KMS-11 (cell line): ENCODE measurements at regions not wholly inside any gene's neighbourhood (a gene's known extent, or its start where the extent isn't known, plus 50 kb on each side); places are given as distances from the start of the nearest gene placed in this dataset.
"Not testable (repeated sequence)": the region's sequence is repeated elsewhere in the genome, so short reads cannot be mapped to it uniquely, and the experiment has no call there.

Experiments used
- H2AFZ ChIP-seq: fragments of 200-600 bp; sonication (generic); 2 replicates; pipeline ENCODE4 v1.6.1; 2016; ENCODE audit warnings: antibody characterized with exemption, mixed run types, low read depth
- H3K27ac ChIP-seq: fragments of 200-600 bp; sonication (generic); 2 replicates; pipeline ENCODE4 v1.6.1; 2016; ENCODE audit warnings: mild to moderate bottlenecking, mixed run types
- H3K27me3 ChIP-seq: fragments of 200-600 bp; sonication (generic); 2 replicates; pipeline ENCODE4 v1.6.1; 2017; ENCODE audit warnings: mild to moderate bottlenecking, low read depth, mixed run types, moderate library complexity; ENCODE audit not compliant: insufficient read depth
- H3K36me3 ChIP-seq: fragments of 200-600 bp; sonication (generic); 2 replicates; pipeline ENCODE4 v1.6.1; 2017; ENCODE audit warnings: mild to moderate bottlenecking, mixed run types; ENCODE audit not compliant: insufficient read depth
- H3K4me1 ChIP-seq: fragments of 200-600 bp; sonication (generic); 2 replicates; pipeline ENCODE4 v1.6.1; 2016; ENCODE audit warnings: mild to moderate bottlenecking, low read depth, mixed run types; ENCODE audit not compliant: poor library complexity, severe bottlenecking
- H3K4me2 ChIP-seq: fragments of 200-600 bp; sonication (generic); 2 replicates; pipeline ENCODE4 v1.7.0; 2016; ENCODE audit warnings: mild to moderate bottlenecking, mixed run types
- H3K4me3 ChIP-seq: fragments of 200-600 bp; sonication (generic); IDR thresholded peaks from 2 replicates; pipeline ENCODE4 v1.6.1; 2017; ENCODE audit warnings: low read depth, low read length, mixed read lengths; ENCODE audit not compliant: insufficient read depth
- H3K79me2 ChIP-seq: fragments of 200-600 bp; sonication (generic); 2 replicates; pipeline ENCODE4 v1.6.1; 2016; ENCODE audit warnings: low read depth, mixed run types; ENCODE audit not compliant: insufficient read depth
- H3K9ac ChIP-seq: fragments of 200-600 bp; sonication (generic); 2 replicates; pipeline ENCODE4 v1.6.1; 2016; ENCODE audit warnings: mild to moderate bottlenecking, mixed run types
- H4K20me1 ChIP-seq: fragments of 200-600 bp; sonication (generic); 2 replicates; pipeline ENCODE4 v1.6.1; 2016; ENCODE audit warnings: mild to moderate bottlenecking, mixed run types; ENCODE audit not compliant: insufficient read depth
- TF ChIP-seq, protein P1 (sequence below): fragments of 200-600 bp; sonication (generic); conservative IDR thresholded peaks from 2 replicates; pipeline ENCODE4 v1.6.1; 2017; ENCODE audit warnings: low read depth, mild to moderate bottlenecking, antibody characterized with exemption, low read length, moderate library complexity, mixed read lengths

DNA sequence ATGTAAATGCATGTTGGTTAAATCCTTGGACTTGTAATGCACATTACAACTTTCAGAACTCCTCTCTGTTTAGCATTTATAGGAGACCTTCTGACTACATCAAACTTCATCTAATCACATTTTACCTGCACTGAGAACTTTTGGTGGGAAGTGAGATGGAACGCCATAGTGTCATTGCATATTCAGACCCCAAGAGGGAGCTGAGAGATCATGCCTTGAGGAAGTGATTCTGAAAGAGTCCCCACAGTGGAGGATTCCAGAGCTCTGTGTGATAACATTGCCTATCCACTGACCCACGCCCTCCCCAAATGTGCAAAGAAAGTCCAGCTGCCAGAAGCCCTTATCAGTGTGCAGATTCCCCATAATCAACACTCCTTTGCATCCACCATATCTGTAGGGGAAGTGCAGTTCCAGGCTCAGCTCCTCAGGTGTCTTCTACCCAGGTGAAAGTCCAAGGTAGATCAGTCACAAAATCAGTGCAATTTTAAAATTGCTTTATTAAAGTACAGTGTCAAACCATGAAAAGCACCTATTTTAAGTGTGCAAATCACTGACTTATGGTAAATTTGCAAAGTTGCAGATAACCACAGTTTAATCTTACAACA is 212.4 kb downstream of the RPIA start:
- H4K20me1 ChIP-seq, result no peaks in the 10 kb centered on the region
- no peaks in the 10 kb centered on the region for H3K27me3 ChIP-seq
- no peak overlapping the region for H3K27ac ChIP-seq
- TF ChIP-seq, protein P1, sequence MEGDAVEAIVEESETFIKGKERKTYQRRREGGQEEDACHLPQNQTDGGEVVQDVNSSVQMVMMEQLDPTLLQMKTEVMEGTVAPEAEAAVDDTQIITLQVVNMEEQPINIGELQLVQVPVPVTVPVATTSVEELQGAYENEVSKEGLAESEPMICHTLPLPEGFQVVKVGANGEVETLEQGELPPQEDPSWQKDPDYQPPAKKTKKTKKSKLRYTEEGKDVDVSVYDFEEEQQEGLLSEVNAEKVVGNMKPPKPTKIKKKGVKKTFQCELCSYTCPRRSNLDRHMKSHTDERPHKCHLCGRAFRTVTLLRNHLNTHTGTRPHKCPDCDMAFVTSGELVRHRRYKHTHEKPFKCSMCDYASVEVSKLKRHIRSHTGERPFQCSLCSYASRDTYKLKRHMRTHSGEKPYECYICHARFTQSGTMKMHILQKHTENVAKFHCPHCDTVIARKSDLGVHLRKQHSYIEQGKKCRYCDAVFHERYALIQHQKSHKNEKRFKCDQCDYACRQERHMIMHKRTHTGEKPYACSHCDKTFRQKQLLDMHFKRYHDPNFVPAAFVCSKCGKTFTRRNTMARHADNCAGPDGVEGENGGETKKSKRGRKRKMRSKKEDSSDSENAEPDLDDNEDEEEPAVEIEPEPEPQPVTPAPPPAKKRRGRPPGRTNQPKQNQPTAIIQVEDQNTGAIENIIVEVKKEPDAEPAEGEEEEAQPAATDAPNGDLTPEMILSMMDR, result no peak
- H2AFZ ChIP-seq, result no peak overlapping the region
- H3K4me3 ChIP-seq, result no peak overlapping the region
- H3K4me1 ChIP-seq, result no peaks in the 10 kb centered on the region
- H3K79me2 ChIP-seq, result no peaks in the 10 kb centered on the region
- H3K36me3 ChIP-seq, result no peaks in the 10 kb centered on the region
- no peak overlapping the region for H3K9ac ChIP-seq
- no peak overlapping the region for H3K4me2 ChIP-seq

DNA sequence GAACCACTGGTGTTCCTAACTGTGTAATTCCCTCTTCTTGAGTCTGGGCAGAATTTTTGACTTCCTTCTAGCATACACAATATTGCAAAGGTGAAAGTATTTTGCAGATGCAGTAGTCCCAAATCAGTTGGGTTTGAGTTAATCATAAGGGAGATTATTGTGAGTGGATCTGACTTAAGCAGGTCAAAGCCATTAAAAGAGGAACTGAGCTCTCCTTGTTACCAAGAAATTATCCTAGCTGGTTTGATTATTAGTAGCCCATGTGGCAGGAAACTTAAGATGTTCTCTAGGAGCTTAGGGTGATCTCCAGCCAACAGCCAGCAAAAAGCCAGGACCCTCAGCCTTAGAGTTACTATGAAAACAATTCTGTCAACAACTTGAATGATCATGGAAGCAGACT is 221.8 kb downstream of the RPIA start:
- Histone ChIP-seq H3K27ac (no peak overlapping the region), H3K27me3 (no peaks in the 10 kb centered on the region), H4K20me1 (no peaks in the 10 kb centered on the region), H3K4me1 (no peaks in the 10 kb centered on the region), H3K4me3 (no peak overlapping the region), H3K36me3 (no peaks in the 10 kb centered on the region), H2AFZ (no peak overlapping the region), H3K79me2 (no peaks in the 10 kb centered on the region), H3K4me2 (no peak overlapping the region), H3K9ac (no peak overlapping the region)
- TF ChIP-seq, protein P1, result no peak

DNA sequence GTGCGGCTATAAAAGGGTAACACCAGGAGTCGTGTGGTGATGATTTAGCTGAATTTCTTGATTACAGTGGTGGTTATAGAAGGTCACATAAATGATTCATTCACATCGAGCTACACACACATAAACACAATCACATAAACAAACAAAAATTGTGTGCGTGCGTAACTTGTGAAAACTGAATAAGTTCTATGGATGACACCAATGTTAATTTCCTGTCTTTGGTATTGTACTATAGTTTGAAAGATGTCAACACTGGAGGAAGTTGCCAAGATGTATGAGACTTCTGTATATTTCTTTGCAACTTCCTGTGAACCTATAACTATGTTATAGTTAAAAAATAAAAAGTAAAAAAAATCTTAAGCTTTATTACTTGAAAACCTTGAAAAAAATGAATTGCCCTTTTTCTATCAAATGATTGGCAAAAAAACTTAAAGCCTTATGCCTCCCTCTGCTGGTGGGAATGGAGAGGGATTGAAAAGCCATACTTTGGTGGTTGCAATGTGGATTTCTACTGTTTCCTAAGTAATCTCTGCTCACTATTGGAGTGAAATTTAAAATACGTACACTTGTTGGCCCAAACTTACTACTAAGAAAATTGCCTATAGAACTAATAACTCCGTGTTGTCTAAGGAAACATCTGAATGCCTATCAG is 227.7 kb downstream of the RPIA start:
- Histone ChIP-seq H3K4me3 (no peak overlapping the region), H3K9ac (no peak overlapping the region), H3K4me2 (no peak overlapping the region), H2AFZ (no peak overlapping the region), H3K27ac (no peak overlapping the region), H3K36me3 (no peaks in the 10 kb centered on the region), H3K79me2 (no peaks in the 10 kb centered on the region), H4K20me1 (no peaks in the 10 kb centered on the region), H3K27me3 (no peaks in the 10 kb centered on the region), H3K4me1 (no peaks in the 10 kb centered on the region)
- TF ChIP-seq, protein P1, result no peak

DNA sequence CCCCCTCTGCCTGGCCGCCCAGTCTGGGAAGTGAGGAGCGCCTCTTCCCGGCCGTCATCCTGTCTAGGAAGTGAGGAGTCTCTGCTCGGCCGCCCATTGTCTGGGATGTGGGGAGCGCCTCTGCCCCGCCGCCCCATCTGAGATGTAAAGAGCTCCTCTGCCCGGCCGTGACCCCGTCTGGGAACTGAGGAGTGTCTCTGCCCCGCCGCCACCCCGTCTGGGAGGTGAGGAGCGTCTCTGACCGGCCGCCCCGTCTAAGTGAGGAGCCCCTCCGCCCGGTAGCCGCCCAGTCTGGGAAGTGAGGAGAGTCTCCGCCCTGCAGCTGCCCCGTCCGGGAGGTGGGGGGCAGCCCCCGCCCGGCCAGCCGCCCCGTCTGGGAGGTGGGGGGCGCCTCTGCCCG is 228.9 kb downstream of the RPIA start:
- H3K36me3 ChIP-seq, H3K9ac ChIP-seq, H3K27ac ChIP-seq, H4K20me1 ChIP-seq, H3K27me3 ChIP-seq, H3K4me1 ChIP-seq, H3K4me2 ChIP-seq, H3K79me2 ChIP-seq, H2AFZ ChIP-seq, H3K4me3 ChIP-seq: not testable (repeated sequence)

DNA sequence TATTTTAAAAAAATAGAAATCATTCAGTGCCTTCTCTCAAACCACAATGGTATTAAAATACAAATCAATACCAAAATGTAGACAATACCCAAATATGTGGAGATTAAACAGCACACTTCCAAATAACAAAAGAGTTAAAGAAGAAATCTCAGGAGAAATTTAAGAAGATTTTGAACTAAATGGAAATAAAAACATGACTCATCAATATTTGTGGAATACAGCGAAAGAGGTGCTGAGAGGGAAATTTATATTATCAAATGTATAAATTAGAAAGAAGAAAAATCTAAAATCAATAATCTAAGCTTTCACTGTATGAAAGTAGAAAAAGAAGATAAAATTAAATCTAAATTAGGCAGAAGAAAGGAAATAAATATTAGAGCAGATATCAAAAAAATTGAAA is 233.1 kb downstream of the RPIA start:
- H3K79me2 ChIP-seq, result no peaks in the 10 kb centered on the region
- H3K4me3 ChIP-seq, result no peak overlapping the region
- no peak overlapping the region for H3K9ac ChIP-seq
- no peaks in the 10 kb centered on the region for H3K4me1 ChIP-seq
- no peaks in the 10 kb centered on the region for H3K27me3 ChIP-seq
- H3K27ac ChIP-seq, result no peak overlapping the region
- no peak overlapping the region for H2AFZ ChIP-seq
- TF ChIP-seq, protein P1, result no peak
- no peaks in the 10 kb centered on the region for H4K20me1 ChIP-seq
- no peak overlapping the region for H3K4me2 ChIP-seq
- H3K36me3 ChIP-seq, result no peaks in the 10 kb centered on the region
